H9 (cell line): ENCODE measurements at regions not wholly inside any gene's neighbourhood (a gene's known extent, or its start where the extent isn't known, plus 50 kb on each side); places are given as distances from the start of the nearest gene placed in this dataset.

Experiments used
- DNase-seq: peaks from one replicate; pipeline ENCODE4 v3.0.0-alpha.2; 2017
- H2AFZ ChIP-seq: one replicate; pipeline ENCODE4 v1.6.1; 2013; ENCODE audit warnings: mild to moderate bottlenecking, low read length, control low read depth, moderate library complexity
- H2AK5ac ChIP-seq: 2 replicates; pipeline ENCODE4 v1.6.1; 2013; ENCODE audit warnings: low read length, control low read depth, mixed read lengths; ENCODE audit not compliant: insufficient read length
- H2BK120ac ChIP-seq: one replicate; pipeline ENCODE4 v1.6.1; 2013; ENCODE audit warnings: low read depth, mild to moderate bottlenecking, low read length, control low read depth, inconsistent platforms; ENCODE audit not compliant: poor library complexity, severe bottlenecking
- H2BK12ac ChIP-seq: 2 replicates; pipeline ENCODE4 v1.6.1; 2013; ENCODE audit warnings: low read length, control low read depth, mixed read lengths, low read depth; ENCODE audit not compliant: insufficient read length
- H2BK15ac ChIP-seq: 2 replicates; pipeline ENCODE4 v1.6.1; 2013; ENCODE audit warnings: low read depth, low read length, control low read depth
- H2BK20ac ChIP-seq: one replicate; pipeline ENCODE4 v1.6.1; 2013; ENCODE audit warnings: low read depth, mild to moderate bottlenecking, low read length, control low read depth, inconsistent platforms; ENCODE audit not compliant: poor library complexity, severe bottlenecking
- H2BK5ac ChIP-seq: 2 replicates; pipeline ENCODE4 v1.6.1; 2013; ENCODE audit warnings: low read length, control low read depth, mixed read lengths; ENCODE audit not compliant: insufficient read length
- H3K14ac ChIP-seq: 2 replicates; pipeline ENCODE4 v1.6.1; 2013; ENCODE audit warnings: low read length, control low read depth; ENCODE audit not compliant: insufficient read depth
- H3K18ac ChIP-seq: 2 replicates; pipeline ENCODE4 v1.6.1; 2013; ENCODE audit warnings: low read depth, mild to moderate bottlenecking, mixed read lengths, low read length, control low read depth; ENCODE audit not compliant: insufficient read length
- H3K23ac ChIP-seq: 2 replicates; pipeline ENCODE4 v1.6.1; 2013; ENCODE audit warnings: low read length, control low read depth, mixed read lengths, low read depth; ENCODE audit not compliant: insufficient read length
- H3K23me2 ChIP-seq: 2 replicates; pipeline ENCODE4 v1.6.1; 2013; ENCODE audit warnings: low read depth, mild to moderate bottlenecking, mixed read lengths, low read length, control low read depth; ENCODE audit not compliant: insufficient read length, poor library complexity, severe bottlenecking
- H3K27ac ChIP-seq: 2 replicates; pipeline ENCODE4 v1.5.1; 2013; ENCODE audit warnings: low read length, control low read depth, mixed read lengths, low read depth; ENCODE audit not compliant: insufficient read length
- H3K27me3 ChIP-seq: 2 replicates; pipeline ENCODE4 v1.6.1; 2013; ENCODE audit warnings: low read length, control low read depth, inconsistent platforms; ENCODE audit not compliant: insufficient read depth
- H3K4ac ChIP-seq: 2 replicates; pipeline ENCODE4 v1.6.1; 2013; ENCODE audit warnings: low read depth, mild to moderate bottlenecking, control low read depth, inconsistent platforms, low read length, moderate library complexity
- H3K4me1 ChIP-seq: 2 replicates; pipeline ENCODE4 v1.6.1; 2013; ENCODE audit warnings: low read length, control low read depth, inconsistent platforms; ENCODE audit not compliant: insufficient read depth
- H3K4me2 ChIP-seq: 2 replicates; pipeline ENCODE4 v1.6.1; 2013; ENCODE audit warnings: low read length, control low read depth, mixed read lengths; ENCODE audit not compliant: insufficient read length, insufficient read depth
- H3K56ac ChIP-seq: 2 replicates; pipeline ENCODE4 v1.6.1; 2013; ENCODE audit warnings: low read depth, mild to moderate bottlenecking, mixed read lengths, low read length, control low read depth; ENCODE audit not compliant: insufficient read length
- H3K79me1 ChIP-seq: 2 replicates; pipeline ENCODE4 v1.6.1; 2013; ENCODE audit warnings: low read depth, mild to moderate bottlenecking, moderate library complexity, low read length, control low read depth, inconsistent platforms; ENCODE audit not compliant: insufficient read depth, poor library complexity, severe bottlenecking
- H3K79me2 ChIP-seq: 2 replicates; pipeline ENCODE4 v1.6.1; 2013; ENCODE audit warnings: low read length, control low read depth, inconsistent platforms; ENCODE audit not compliant: insufficient read depth
- H3K9ac ChIP-seq: 2 replicates; pipeline ENCODE4 v1.6.1; 2013; ENCODE audit warnings: low read length, control low read depth, mixed read lengths; ENCODE audit not compliant: insufficient read length; ENCODE audit errors: extremely low read depth
- H3K9me3 ChIP-seq: one replicate; pipeline ENCODE4 v1.6.1; 2013; ENCODE audit warnings: low read depth, low read length, inconsistent platforms; ENCODE audit not compliant: control insufficient read depth
- H3T11ph ChIP-seq: one replicate; pipeline ENCODE4 v1.6.1; 2013; ENCODE audit warnings: mild to moderate bottlenecking, low read length, control low read depth, inconsistent platforms
- H4K20me1 ChIP-seq: one replicate; pipeline ENCODE4 v1.6.1; 2013; ENCODE audit not compliant: control insufficient read depth, insufficient read length, insufficient read depth
- H4K5ac ChIP-seq: 2 replicates; pipeline ENCODE4 v1.6.1; 2013; ENCODE audit warnings: low read depth, mild to moderate bottlenecking, mixed read lengths, low read length, control low read depth; ENCODE audit not compliant: insufficient read length
- H4K8ac ChIP-seq: replicated peaks from 2 replicates; pipeline ENCODE4 v1.6.1; 2013; ENCODE audit warnings: low read length, control low read depth, mixed read lengths, low read depth; ENCODE audit not compliant: insufficient read length
- H4K91ac ChIP-seq: 2 replicates; pipeline ENCODE4 v1.6.1; 2013; ENCODE audit warnings: low read depth, mild to moderate bottlenecking, moderate library complexity, mixed read lengths, low read length, control low read depth; ENCODE audit not compliant: insufficient read length
- H3K27ac Mint-ChIP-seq, 3 experiments: 2 replicates in 2 of 3; 3 replicates in 1 of 3; pipeline ENCODE4 v1.8.0; 2020 to 2021; ENCODE audit warnings: mixed read lengths in 3 of 3, mild to moderate bottlenecking in 1 of 3, moderate library complexity in 1 of 3
- H3K27me3 Mint-ChIP-seq: 2 replicates; pipeline ENCODE4 v1.8.0; 2021; ENCODE audit warnings: low read depth, mild to moderate bottlenecking, moderate library complexity, mixed read lengths
- H3K36me3 Mint-ChIP-seq, 3 experiments: 2 replicates in 2 of 3; 3 replicates in 1 of 3; pipeline ENCODE4 v1.8.0; 2020 to 2021; ENCODE audit warnings: low read depth in 3 of 3, mixed read lengths in 3 of 3; ENCODE audit not compliant: insufficient read depth in 1 of 3
- H3K4me1 Mint-ChIP-seq, 2 experiments: 2 replicates each; pipeline ENCODE4 v1.8.0; 2020; ENCODE audit warnings: mixed read lengths in 2 of 2
- H3K4me3 Mint-ChIP-seq, 2 experiments: 2 replicates in 1 of 2; 3 replicates in 1 of 2; pipeline ENCODE4 v1.8.0; 2020 to 2021; ENCODE audit warnings: mild to moderate bottlenecking in 2 of 2, mixed read lengths in 2 of 2, moderate library complexity in 1 of 2
- H3K9me3 Mint-ChIP-seq, 2 experiments: 2 replicates in 1 of 2; 3 replicates in 1 of 2; pipeline ENCODE4 v1.8.0; 2020; ENCODE audit warnings: mild to moderate bottlenecking in 2 of 2, mixed read lengths in 2 of 2, moderate library complexity in 1 of 2
- CTCF ChIP-seq: fragments of 200-600 bp; sonication (generic); conservative IDR thresholded peaks from 3 replicates; pipeline ENCODE4 v1.8.0; 2021; ENCODE audit warnings: antibody characterized with exemption, mild to moderate bottlenecking
- WGBS: extraction: QIAGEN DNeasy Blood & Tissue Kit; methylation state at CpG from one replicate; pipeline ENCODE4 v1.1.7; 2013; ENCODE audit warnings: missing lambda C conversion rate, low lambda C conversion rate, mixed read lengths; ENCODE audit not compliant: insufficient read length; ENCODE audit errors: extremely low coverage; 5-methylcytosine and 5-hydroxymethylcytosine counted together

GRCh38 chrX:83419030-83419792 is 88.9 kb upstream of the POU3F4 start:
- Mint-ChIP-seq H3K9me3 (peaks cover 62 to 66% of the 10 kb centered on the region in 2 experiments), H3K36me3 (peaks cover 12 to 22% (median 13%) of the 10 kb centered on the region in 3 experiments; a peak in 6 of 7 replicates), H3K27me3 (peaks cover 1% of the 10 kb centered on the region), H3K4me3 (no peak overlapping the region), H3K27ac (no peak overlapping the region), H3K4me1 (no peaks in the 10 kb centered on the region)
- H3K27ac ChIP-seq, result no peak overlapping the region
- H3K27me3 ChIP-seq, result no peaks in the 10 kb centered on the region
- H2BK12ac ChIP-seq, result no peak overlapping the region
- H2BK15ac ChIP-seq, result no peak overlapping the region
- DNase-seq, result no peak
- TF ChIP-seq CTCF, result no peak
- no peak overlapping the region for H4K91ac ChIP-seq
- no peak overlapping the region for H3K9ac ChIP-seq
- no peaks in the 10 kb centered on the region; the same call in 1 of the 2 replicates for H3K79me2 ChIP-seq
- H3K23me2 ChIP-seq, result no peaks in the 10 kb centered on the region
- no peak overlapping the region for H3K23ac ChIP-seq
- no peaks in the 10 kb centered on the region for H4K20me1 ChIP-seq
- peaks cover 41% of the 10 kb centered on the region for H3K9me3 ChIP-seq
- H2BK120ac ChIP-seq, result no peak overlapping the region
- no peak overlapping the region for H2BK5ac ChIP-seq
- H2BK20ac ChIP-seq, result no peak overlapping the region
- H3K4me1 ChIP-seq, result no peaks in the 10 kb centered on the region
- H3K56ac ChIP-seq, result no peak overlapping the region
- H3K4ac ChIP-seq, result no peak overlapping the region
- H4K5ac ChIP-seq, result no peak overlapping the region
- no peaks in the 10 kb centered on the region for H3K79me1 ChIP-seq
- no peak overlapping the region for H3K4me2 ChIP-seq
- no peak overlapping the region for H3K14ac ChIP-seq
- no peak overlapping the region for H4K8ac ChIP-seq
- H2AFZ ChIP-seq, result no peak overlapping the region
- no peak overlapping the region for H3T11ph ChIP-seq
- no peak overlapping the region for H3K18ac ChIP-seq
- whole genome bisulfite sequencing, result no CpG with 5 or more reads among the region's 19 CpGs
- no peak overlapping the region for H2AK5ac ChIP-seq
